WTC11 (cell line): ENCODE measurements at regions not wholly inside any gene's neighbourhood (a gene's known extent, or its start where the extent isn't known, plus 50 kb on each side); places are given as distances from the start of the nearest gene placed in this dataset.

ENCODE experiments used
- ATAC-seq: fragments of 200-7000 bp; cut with Tn5 transposase; 2 replicates; pipeline ENCODE4 v1.10.0; 2021; ENCODE audit warnings: mild to moderate bottlenecking, moderate library complexity
- CTCF ChIA-PET: fragments of 300-600 bp; sonication (Branson Sonifier 250); formaldehyde crosslinking; loops from one replicate; lab custom pipeline; 2021; ENCODE audit warnings: antibody characterized with exemption; lab: Charles Lee
- POLR2A ChIA-PET: fragments of 350-600 bp; sonication (Branson Sonifier 250); formaldehyde crosslinking; loops from one replicate; lab custom pipeline; 2021; ENCODE audit warnings: antibody characterized with exemption; lab: Charles Lee
- DNase-seq: peaks from one replicate; pipeline ENCODE4 v3.0.0; 2021; ENCODE audit warnings: low spot score
- H3K27ac Mint-ChIP-seq: 2 replicates; pipeline ENCODE4 v1.8.0; 2021; ENCODE audit warnings: mixed read lengths
- H3K27me3 Mint-ChIP-seq: 2 replicates; pipeline ENCODE4 v1.8.0; 2021; ENCODE audit warnings: low read depth, mild to moderate bottlenecking, moderate library complexity, mixed read lengths
- H3K36me3 Mint-ChIP-seq: 2 replicates; pipeline ENCODE4 v1.8.0; 2021; ENCODE audit warnings: mixed read lengths
- H3K4me1 Mint-ChIP-seq: 2 replicates; pipeline ENCODE4 v1.8.0; 2022; ENCODE audit warnings: mixed read lengths
- H3K4me3 Mint-ChIP-seq: 2 replicates; pipeline ENCODE4 v1.8.0; 2021; ENCODE audit warnings: mild to moderate bottlenecking, moderate library complexity, mixed read lengths
- H3K9me3 Mint-ChIP-seq: 2 replicates; pipeline ENCODE4 v1.8.0; 2021; ENCODE audit warnings: mixed read lengths
- CREB1 ChIP-seq: sonication (generic); formaldehyde crosslinking; IDR thresholded peaks from 2 replicates; pipeline ENCODE4 v1.8.0; 2023; ENCODE audit warnings: mild to moderate bottlenecking, missing genetic modification reagents
- ELF4 ChIP-seq: sonication (generic); formaldehyde crosslinking; IDR thresholded peaks from 2 replicates; pipeline ENCODE4 v1.8.1; 2022; ENCODE audit warnings: low read depth, mild to moderate bottlenecking, moderate library complexity, missing genetic modification reagents
- EMX1 ChIP-seq: fragments of 250-450 bp; sonication (Bioruptor Pico); IDR thresholded peaks from 2 replicates; pipeline ENCODE4 v1.8.0; 2021; ENCODE audit warnings: mild to moderate bottlenecking
- ESRRA ChIP-seq: sonication (generic); formaldehyde crosslinking; IDR thresholded peaks from 2 replicates; pipeline ENCODE4 v1.8.1; 2022; ENCODE audit warnings: mild to moderate bottlenecking, missing genetic modification reagents, borderline replicate concordance
- JUN ChIP-seq: sonication (generic); formaldehyde crosslinking; IDR thresholded peaks from 2 replicates; pipeline ENCODE4 v1.8.0; 2023; ENCODE audit warnings: mild to moderate bottlenecking, missing genetic modification reagents
- MXD4 ChIP-seq: fragments of 250-450 bp; sonication (Bioruptor Pico); IDR thresholded peaks from 2 replicates; pipeline ENCODE4 v1.8.0; 2021; ENCODE audit warnings: mild to moderate bottlenecking, moderate library complexity, borderline replicate concordance
- NFYB ChIP-seq: sonication (generic); formaldehyde crosslinking; conservative IDR thresholded peaks from 2 replicates; pipeline ENCODE4 v1.8.0; 2022; ENCODE audit warnings: low read depth, missing genetic modification reagents
- OVOL2 ChIP-seq: fragments of 250-450 bp; sonication (Bioruptor Pico); IDR thresholded peaks from 2 replicates; pipeline ENCODE4 v1.9.0; 2021; ENCODE audit warnings: mild to moderate bottlenecking, borderline replicate concordance
- SMAD4 ChIP-seq: sonication (generic); formaldehyde crosslinking; IDR thresholded peaks from 2 replicates; pipeline ENCODE4 v1.8.0; 2022; ENCODE audit warnings: mild to moderate bottlenecking, missing genetic modification reagents
- TEAD1 ChIP-seq: sonication (generic); formaldehyde crosslinking; IDR thresholded peaks from 2 replicates; pipeline ENCODE4 v1.8.0; 2022; ENCODE audit warnings: mild to moderate bottlenecking, missing genetic modification reagents
- ZNF232 ChIP-seq: sonication (generic); formaldehyde crosslinking; IDR thresholded peaks from 2 replicates; pipeline ENCODE4 v1.8.0; 2022; ENCODE audit warnings: mild to moderate bottlenecking, missing genetic modification reagents
- ZNF416 ChIP-seq: fragments of 250-450 bp; sonication (Bioruptor Pico); IDR thresholded peaks from 2 replicates; pipeline ENCODE4 v1.9.0; 2021; ENCODE audit warnings: mild to moderate bottlenecking, inconsistent platforms
- TF ChIP-seq, protein P1 (sequence below): sonication (generic); formaldehyde crosslinking; IDR thresholded peaks from 2 replicates; pipeline ENCODE4 v1.8.0; 2023; ENCODE audit warnings: mild to moderate bottlenecking, missing genetic modification reagents
- TF ChIP-seq, protein P2 (sequence below): sonication (generic); formaldehyde crosslinking; IDR thresholded peaks from 2 replicates; pipeline ENCODE4 v1.8.1; 2023; ENCODE audit warnings: mild to moderate bottlenecking, missing genetic modification reagents, moderate library complexity
- TF ChIP-seq, protein P3 (sequence below): sonication (generic); formaldehyde crosslinking; IDR thresholded peaks from 2 replicates; pipeline ENCODE4 v1.8.1; 2022; ENCODE audit warnings: low read depth, missing genetic modification reagents, borderline replicate concordance
- TF ChIP-seq, protein P4 (sequence below): fragments of 250-450 bp; sonication (Bioruptor Pico); conservative IDR thresholded peaks from 2 replicates; pipeline ENCODE4 v1.9.0; 2021; ENCODE audit warnings: mild to moderate bottlenecking
- TF ChIP-seq, protein P5 (sequence below): sonication (generic); formaldehyde crosslinking; IDR thresholded peaks from 2 replicates; pipeline ENCODE4 v1.8.1; 2023; ENCODE audit warnings: mild to moderate bottlenecking, moderate library complexity, missing genetic modification reagents
- TF ChIP-seq, protein P6 (sequence below): fragments of 250-450 bp; sonication (Bioruptor Pico); IDR thresholded peaks from 2 replicates; pipeline ENCODE4 v1.9.0; 2021; ENCODE audit warnings: mild to moderate bottlenecking
- TF ChIP-seq, protein P7 (sequence below): sonication (generic); formaldehyde crosslinking; IDR thresholded peaks from 2 replicates; pipeline ENCODE4 v1.8.0; 2022; ENCODE audit warnings: mild to moderate bottlenecking, missing genetic modification reagents

DNA sequence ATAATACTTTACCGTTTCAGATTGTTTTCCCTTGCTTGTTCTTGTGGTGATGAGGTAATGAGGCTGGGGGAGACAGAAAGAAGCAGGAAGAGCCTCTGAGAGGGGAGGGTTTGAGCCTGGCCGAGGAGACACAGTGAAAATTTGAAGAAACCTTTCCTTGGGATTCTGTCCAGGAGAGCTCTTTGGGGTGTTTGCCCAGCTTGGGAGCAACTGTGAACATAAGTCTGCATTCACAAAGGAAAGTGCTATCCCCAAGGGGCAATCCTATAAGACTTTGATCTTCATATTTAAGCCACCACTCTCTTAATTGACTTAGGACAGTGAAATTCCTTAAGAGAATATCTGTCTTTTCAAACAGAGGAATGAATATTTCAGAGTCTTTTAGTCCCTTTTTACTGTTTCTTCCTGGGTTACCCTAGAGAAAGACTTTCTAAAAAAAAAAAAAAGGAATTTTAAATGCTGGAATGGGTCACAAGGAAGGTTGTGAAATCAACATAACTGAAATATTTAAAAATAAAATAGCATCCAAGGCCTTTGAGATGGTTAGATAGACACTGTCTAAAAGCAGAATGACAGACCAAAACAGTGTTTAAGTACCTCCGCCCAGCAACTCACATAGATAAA lies 52.5 kb upstream of the STAM2 start:
- POLR2A ChIA-PET = no interaction called here
- H3K36me3 Mint-ChIP-seq = no peaks in the 10 kb centered on the region
- DNase-seq = no peak
- no peaks in the 10 kb centered on the region for H3K4me1 Mint-ChIP-seq
- TF ChIP-seq OVOL2 = no peak
- TF ChIP-seq, protein P1, sequence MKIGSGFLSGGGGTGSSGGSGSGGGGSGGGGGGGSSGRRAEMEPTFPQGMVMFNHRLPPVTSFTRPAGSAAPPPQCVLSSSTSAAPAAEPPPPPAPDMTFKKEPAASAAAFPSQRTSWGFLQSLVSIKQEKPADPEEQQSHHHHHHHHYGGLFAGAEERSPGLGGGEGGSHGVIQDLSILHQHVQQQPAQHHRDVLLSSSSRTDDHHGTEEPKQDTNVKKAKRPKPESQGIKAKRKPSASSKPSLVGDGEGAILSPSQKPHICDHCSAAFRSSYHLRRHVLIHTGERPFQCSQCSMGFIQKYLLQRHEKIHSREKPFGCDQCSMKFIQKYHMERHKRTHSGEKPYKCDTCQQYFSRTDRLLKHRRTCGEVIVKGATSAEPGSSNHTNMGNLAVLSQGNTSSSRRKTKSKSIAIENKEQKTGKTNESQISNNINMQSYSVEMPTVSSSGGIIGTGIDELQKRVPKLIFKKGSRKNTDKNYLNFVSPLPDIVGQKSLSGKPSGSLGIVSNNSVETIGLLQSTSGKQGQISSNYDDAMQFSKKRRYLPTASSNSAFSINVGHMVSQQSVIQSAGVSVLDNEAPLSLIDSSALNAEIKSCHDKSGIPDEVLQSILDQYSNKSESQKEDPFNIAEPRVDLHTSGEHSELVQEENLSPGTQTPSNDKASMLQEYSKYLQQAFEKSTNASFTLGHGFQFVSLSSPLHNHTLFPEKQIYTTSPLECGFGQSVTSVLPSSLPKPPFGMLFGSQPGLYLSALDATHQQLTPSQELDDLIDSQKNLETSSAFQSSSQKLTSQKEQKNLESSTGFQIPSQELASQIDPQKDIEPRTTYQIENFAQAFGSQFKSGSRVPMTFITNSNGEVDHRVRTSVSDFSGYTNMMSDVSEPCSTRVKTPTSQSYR (CRISPR knock-in tag) = no peak
- no peak for TF ChIP-seq NFYB (CRISPR knock-in tag)
- TF ChIP-seq, protein P2, sequence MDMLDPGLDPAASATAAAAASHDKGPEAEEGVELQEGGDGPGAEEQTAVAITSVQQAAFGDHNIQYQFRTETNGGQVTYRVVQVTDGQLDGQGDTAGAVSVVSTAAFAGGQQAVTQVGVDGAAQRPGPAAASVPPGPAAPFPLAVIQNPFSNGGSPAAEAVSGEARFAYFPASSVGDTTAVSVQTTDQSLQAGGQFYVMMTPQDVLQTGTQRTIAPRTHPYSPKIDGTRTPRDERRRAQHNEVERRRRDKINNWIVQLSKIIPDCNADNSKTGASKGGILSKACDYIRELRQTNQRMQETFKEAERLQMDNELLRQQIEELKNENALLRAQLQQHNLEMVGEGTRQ (CRISPR knock-in tag) = no peak
- no peak for TF ChIP-seq EMX1 (CRISPR knock-in tag)
- H3K9me3 Mint-ChIP-seq = peaks cover 15% of the 10 kb centered on the region
- H3K27ac Mint-ChIP-seq = no peak overlapping the region
- no peak overlapping the region for H3K4me3 Mint-ChIP-seq
- CTCF ChIA-PET = no interaction called here
- no peak for ATAC-seq
- no peaks in the 10 kb centered on the region for H3K27me3 Mint-ChIP-seq

DNA sequence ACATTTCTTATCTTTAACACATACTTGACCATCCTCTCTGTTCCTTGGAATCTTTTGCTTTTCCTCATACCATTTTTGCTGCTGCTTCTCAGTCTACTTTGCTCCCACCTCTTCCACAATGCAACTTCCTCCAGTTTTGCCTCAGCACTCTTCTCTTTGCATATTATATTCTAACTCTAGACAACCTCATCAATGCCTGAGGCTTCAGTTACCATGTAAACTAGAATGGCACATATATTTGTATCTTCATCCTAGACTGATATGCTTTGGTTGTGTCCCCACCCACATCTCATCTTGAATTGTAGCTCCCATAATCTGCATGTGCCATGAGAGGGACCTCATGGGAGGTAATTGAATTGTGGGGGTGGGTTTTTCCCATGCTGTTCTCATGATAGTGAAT lies 55.9 kb upstream of the STAM2 start:
- Mint-ChIP-seq H3K9me3 (peaks cover 11% of the 10 kb centered on the region), H3K36me3 (no peaks in the 10 kb centered on the region), H3K27ac (no peak overlapping the region), H3K4me1 (no peaks in the 10 kb centered on the region), H3K27me3 (no peaks in the 10 kb centered on the region), H3K4me3 (no peak overlapping the region)
- DNase-seq (no peak), ATAC-seq (no peak)
- ChIA-PET CTCF (no interaction called here), POLR2A (no interaction called here)
- TF ChIP-seq CREB1 (CRISPR knock-in tag) (no peak), JUN (CRISPR knock-in tag) (no peak), ELF4 (CRISPR knock-in tag) (no peak), TEAD1 (CRISPR knock-in tag) (no peak), ZNF416 (CRISPR knock-in tag) (no peak), ESRRA (CRISPR knock-in tag) (no peak), ZNF232 (no peak), MXD4 (CRISPR knock-in tag) (no peak)
- TF ChIP-seq, protein P3, sequence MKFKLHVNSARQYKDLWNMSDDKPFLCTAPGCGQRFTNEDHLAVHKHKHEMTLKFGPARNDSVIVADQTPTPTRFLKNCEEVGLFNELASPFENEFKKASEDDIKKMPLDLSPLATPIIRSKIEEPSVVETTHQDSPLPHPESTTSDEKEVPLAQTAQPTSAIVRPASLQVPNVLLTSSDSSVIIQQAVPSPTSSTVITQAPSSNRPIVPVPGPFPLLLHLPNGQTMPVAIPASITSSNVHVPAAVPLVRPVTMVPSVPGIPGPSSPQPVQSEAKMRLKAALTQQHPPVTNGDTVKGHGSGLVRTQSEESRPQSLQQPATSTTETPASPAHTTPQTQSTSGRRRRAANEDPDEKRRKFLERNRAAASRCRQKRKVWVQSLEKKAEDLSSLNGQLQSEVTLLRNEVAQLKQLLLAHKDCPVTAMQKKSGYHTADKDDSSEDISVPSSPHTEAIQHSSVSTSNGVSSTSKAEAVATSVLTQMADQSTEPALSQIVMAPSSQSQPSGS = no peak
- TF ChIP-seq, protein P4, sequence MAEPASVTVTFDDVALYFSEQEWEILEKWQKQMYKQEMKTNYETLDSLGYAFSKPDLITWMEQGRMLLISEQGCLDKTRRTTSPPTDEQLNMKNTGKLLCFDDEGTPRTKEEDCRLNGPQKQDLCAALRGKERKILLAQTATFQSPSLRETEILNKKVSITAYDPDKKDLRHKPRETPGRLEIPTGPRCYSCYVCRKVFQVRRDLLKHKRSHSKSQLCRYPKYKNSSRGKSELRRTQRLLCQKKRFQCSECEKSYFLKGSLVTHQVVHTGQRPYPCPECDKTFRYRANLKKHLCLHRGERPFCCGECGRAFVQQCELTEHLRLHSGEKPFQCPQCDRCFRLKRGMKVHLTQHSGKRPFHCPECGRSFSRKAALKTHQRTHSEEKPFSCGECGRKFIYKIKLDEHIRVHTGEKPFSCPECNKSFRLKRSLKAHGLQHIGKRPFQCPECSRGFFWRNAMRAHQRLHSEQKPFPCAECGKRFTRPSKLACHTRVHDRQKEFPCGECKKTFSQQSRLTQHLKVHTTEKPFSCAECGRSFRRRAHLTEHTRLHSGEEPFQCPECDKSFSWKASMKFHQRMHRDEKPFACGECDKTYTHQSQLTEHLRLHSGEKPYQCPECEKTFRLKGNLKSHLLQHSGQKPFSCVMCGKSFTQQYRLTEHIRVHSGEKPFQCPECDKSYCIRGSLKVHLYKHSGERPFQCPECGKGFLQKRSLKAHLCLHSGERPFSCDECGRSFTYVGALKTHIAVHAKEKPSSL (CRISPR knock-in tag) = no peak

DNA sequence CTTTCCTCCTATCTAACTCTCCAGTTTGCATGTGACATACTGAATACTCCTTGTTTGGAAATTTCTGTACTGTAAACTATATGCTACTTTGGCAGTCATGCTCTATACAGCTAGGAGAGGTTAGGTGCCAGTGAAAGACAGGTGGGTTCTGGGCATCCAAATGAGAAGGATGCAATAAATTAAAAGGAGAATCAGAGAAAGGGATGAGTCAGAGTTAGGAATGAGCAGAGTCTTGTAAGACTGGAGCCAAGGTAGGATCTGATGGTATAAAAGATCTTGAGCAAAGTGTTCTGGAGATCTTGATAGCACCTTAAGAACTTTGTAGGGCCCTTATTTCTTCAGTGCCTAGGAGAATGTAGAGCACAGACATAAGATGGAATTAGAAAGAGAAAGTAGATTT lies 58.7 kb upstream of the STAM2 start:
- CTCF ChIA-PET = no interaction called here
- Mint-ChIP-seq H3K27me3 (no peaks in the 10 kb centered on the region), H3K9me3 (peaks cover 11% of the 10 kb centered on the region), H3K4me3 (no peak overlapping the region), H3K27ac (no peak overlapping the region), H3K4me1 (no peaks in the 10 kb centered on the region), H3K36me3 (no peaks in the 10 kb centered on the region)
- no peak for ATAC-seq
- TF ChIP-seq SMAD4 = no peak
- TF ChIP-seq, protein P5, sequence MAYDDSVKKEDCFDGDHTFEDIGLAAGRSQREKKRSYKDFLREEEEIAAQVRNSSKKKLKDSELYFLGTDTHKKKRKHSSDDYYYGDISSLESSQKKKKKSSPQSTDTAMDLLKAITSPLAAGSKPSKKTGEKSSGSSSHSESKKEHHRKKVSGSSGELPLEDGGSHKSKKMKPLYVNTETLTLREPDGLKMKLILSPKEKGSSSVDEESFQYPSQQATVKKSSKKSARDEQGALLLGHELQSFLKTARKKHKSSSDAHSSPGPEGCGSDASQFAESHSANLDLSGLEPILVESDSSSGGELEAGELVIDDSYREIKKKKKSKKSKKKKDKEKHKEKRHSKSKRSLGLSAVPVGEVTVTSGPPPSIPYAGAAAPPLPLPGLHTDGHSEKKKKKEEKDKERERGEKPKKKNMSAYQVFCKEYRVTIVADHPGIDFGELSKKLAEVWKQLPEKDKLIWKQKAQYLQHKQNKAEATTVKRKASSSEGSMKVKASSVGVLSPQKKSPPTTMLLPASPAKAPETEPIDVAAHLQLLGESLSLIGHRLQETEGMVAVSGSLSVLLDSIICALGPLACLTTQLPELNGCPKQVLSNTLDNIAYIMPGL (CRISPR knock-in tag) = no peak
- TF ChIP-seq, protein P6, sequence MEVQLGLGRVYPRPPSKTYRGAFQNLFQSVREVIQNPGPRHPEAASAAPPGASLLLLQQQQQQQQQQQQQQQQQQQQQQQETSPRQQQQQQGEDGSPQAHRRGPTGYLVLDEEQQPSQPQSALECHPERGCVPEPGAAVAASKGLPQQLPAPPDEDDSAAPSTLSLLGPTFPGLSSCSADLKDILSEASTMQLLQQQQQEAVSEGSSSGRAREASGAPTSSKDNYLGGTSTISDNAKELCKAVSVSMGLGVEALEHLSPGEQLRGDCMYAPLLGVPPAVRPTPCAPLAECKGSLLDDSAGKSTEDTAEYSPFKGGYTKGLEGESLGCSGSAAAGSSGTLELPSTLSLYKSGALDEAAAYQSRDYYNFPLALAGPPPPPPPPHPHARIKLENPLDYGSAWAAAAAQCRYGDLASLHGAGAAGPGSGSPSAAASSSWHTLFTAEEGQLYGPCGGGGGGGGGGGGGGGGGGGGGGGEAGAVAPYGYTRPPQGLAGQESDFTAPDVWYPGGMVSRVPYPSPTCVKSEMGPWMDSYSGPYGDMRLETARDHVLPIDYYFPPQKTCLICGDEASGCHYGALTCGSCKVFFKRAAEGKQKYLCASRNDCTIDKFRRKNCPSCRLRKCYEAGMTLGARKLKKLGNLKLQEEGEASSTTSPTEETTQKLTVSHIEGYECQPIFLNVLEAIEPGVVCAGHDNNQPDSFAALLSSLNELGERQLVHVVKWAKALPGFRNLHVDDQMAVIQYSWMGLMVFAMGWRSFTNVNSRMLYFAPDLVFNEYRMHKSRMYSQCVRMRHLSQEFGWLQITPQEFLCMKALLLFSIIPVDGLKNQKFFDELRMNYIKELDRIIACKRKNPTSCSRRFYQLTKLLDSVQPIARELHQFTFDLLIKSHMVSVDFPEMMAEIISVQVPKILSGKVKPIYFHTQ (CRISPR knock-in tag) = no peak
- TF ChIP-seq, protein P7, sequence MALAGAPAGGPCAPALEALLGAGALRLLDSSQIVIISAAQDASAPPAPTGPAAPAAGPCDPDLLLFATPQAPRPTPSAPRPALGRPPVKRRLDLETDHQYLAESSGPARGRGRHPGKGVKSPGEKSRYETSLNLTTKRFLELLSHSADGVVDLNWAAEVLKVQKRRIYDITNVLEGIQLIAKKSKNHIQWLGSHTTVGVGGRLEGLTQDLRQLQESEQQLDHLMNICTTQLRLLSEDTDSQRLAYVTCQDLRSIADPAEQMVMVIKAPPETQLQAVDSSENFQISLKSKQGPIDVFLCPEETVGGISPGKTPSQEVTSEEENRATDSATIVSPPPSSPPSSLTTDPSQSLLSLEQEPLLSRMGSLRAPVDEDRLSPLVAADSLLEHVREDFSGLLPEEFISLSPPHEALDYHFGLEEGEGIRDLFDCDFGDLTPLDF (CRISPR knock-in tag) = no peak
- POLR2A ChIA-PET = no interaction called here
- DNase-seq = no peak
